Fibroblast of mammary gland (primary cell): ENCODE measurements at regions not wholly inside any gene's neighbourhood (a gene's known extent, or its start where the extent isn't known, plus 50 kb on each side); places are given as distances from the start of the nearest gene placed in this dataset.

Experiments
- DNase-seq: peaks from one replicate; pipeline ENCODE4 v3.0.0-alpha.2; 2010; ENCODE audit warnings: low read depth
- H3K4me3 ChIP-seq: 2 replicates; pipeline ENCODE4 v1.5.1; 2011; ENCODE audit warnings: low read depth, mild to moderate bottlenecking, low read length, moderate library complexity; ENCODE audit not compliant: control insufficient read depth
- CTCF ChIP-seq: conservative IDR thresholded peaks from 2 replicates; pipeline ENCODE4 v1.5.1; 2011; ENCODE audit warnings: low read depth, low read length, inconsistent platforms; ENCODE audit not compliant: control insufficient read depth, insufficient read depth

DNA sequence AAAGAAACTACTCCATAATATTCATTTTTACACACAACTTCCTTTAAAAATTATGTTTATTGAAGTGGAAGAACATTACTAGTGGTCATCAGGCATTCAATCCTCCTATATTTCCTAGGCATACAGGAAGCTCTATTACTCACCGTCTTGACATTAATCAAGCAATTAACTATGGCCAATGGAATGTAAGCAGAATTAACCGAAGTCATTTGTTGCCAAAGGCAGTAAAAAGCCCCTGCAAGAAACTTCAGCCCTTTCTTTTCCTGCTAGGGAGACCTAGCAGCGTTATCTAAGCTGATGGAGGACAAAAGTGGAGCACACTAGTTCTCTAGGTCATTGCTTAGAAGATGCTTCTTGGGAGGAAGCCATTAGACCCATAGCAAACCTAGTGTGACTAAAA lies 399.6 kb downstream of the KCNH5 start:
- no peak for TF ChIP-seq CTCF
- peak; percentile 5 for DNase-seq
- no peak overlapping the region for H3K4me3 ChIP-seq
